WTC11 (cell line): ENCODE measurements at regions not wholly inside any gene's neighbourhood (a gene's known extent, or its start where the extent isn't known, plus 50 kb on each side); places are given as distances from the start of the nearest gene placed in this dataset.

ENCODE experiments used
- CREB1 ChIP-seq: sonication (generic); formaldehyde crosslinking; IDR thresholded peaks from 2 replicates; pipeline ENCODE4 v1.8.0; 2023; ENCODE audit warnings: mild to moderate bottlenecking, missing genetic modification reagents
- CREM ChIP-seq: sonication (generic); formaldehyde crosslinking; IDR thresholded peaks from 2 replicates; pipeline ENCODE4 v1.8.1; 2022; ENCODE audit warnings: mild to moderate bottlenecking, missing genetic modification reagents, moderate library complexity
- TCF7 ChIP-seq: sonication (generic); formaldehyde crosslinking; IDR thresholded peaks from 2 replicates; pipeline ENCODE4 v1.8.0; 2022; ENCODE audit warnings: mild to moderate bottlenecking, low read depth, missing genetic modification reagents, moderate library complexity
- ZNF232 ChIP-seq: sonication (generic); formaldehyde crosslinking; IDR thresholded peaks from 2 replicates; pipeline ENCODE4 v1.8.0; 2022; ENCODE audit warnings: mild to moderate bottlenecking, missing genetic modification reagents
- ZNF416 ChIP-seq: fragments of 250-450 bp; sonication (Bioruptor Pico); IDR thresholded peaks from 2 replicates; pipeline ENCODE4 v1.9.0; 2021; ENCODE audit warnings: mild to moderate bottlenecking, inconsistent platforms

DNA sequence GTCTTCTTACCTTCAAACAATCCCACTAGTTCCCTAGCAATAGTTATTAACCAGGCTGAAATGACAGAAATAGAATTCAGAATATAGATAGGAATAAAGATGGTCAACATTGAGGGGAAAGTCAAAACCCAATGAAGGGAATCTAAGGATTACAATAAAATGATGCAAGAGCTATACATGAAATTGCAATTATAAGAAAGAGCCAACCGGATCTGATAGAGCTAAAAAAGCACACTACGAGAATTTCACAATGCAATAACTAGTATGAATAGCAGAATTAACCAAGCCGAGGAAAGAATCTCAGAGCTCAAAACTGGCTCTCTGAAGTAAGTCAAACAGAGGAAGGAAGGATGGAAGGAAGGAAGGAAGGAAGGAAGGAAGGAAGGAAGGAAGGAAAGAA lies 288.7 kb upstream of the KCND2 start:
- TF ChIP-seq ZNF232 (CRISPR knock-in tag) (no peak), CREM (CRISPR knock-in tag) (no peak), TCF7 (CRISPR knock-in tag) (no peak), CREB1 (CRISPR knock-in tag) (no peak), ZNF416 (CRISPR knock-in tag) (no peak)
